Hippocampal formation (tissue), 2 donors: ENCODE measurements at regions not wholly inside any gene's neighbourhood (a gene's known extent, or its start where the extent isn't known, plus 50 kb on each side); places are given as distances from the start of the nearest gene placed in this dataset.
A peak's percentile ranks its signal among the peaks of the same experiment; 100 is the strongest.
"Not testable (repeated sequence)": the region's sequence is repeated elsewhere in the genome, so short reads cannot be mapped to it uniquely, and the experiment has no call there.

Experiments used
- DNase-seq, 2 donors: peaks; one replicate each; lab custom pipeline; 2025; lab: John Stamatoyannopoulos, UW

DNA sequence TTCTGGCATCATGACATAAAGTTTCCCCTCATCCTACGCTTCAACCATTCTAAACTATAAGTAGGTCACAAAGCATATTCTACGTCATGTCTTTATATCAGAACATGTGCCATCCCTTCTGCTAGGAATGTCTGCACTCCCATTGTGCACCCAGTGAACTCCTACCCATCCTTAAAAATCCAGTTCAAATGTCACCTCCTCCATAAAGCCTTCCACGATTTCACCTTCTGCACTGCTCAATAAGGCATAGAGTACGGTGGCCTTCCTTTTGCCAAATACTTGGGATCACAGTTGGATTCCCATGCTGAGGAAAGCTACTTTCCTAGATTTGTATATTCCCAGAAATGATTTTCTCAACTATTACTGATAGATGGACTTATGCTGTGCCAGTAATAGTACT is 186.3 kb upstream of the ZKSCAN2 start:
- no peak for DNase-seq

DNA sequence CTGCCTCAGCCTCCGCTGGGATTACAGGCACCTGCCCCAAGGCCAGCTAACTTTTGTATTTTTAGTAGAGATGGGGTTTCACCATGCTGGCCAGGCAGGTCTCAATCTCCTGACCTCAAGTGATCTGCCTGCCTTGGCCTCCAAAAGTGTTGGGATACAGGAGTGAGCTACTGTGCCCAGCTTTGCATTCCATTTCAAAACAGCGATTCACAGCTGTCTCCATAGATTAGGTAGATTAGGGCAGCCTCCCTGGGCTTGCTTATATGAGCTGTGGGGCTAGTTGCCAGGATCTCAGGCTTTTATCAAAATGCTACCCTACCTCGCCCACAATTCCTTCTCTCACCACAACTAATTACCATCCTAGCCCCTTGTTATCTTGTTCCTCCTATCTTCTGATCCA is 176.4 kb upstream of the ZKSCAN2 start:
- DNase-seq = no peak

DNA sequence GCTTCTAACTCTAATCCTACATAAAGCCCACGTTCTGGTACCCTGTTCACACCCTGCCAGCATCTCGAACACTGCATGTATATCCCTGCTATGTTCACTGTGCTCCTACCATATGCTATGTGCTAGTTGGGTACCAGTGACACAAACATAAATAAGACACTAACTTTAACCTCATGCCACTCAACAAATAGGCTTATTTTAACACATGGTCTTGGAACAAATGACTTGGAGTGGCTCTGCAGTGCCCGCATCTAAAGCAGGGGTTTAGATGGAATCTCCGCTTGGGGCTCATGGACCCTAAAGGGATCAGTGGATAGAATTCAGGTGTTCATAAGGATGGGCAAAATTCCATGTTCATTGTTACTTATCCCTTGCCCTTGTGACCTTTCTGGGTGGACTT is 175.7 kb upstream of the ZKSCAN2 start:
- no peak for DNase-seq

DNA sequence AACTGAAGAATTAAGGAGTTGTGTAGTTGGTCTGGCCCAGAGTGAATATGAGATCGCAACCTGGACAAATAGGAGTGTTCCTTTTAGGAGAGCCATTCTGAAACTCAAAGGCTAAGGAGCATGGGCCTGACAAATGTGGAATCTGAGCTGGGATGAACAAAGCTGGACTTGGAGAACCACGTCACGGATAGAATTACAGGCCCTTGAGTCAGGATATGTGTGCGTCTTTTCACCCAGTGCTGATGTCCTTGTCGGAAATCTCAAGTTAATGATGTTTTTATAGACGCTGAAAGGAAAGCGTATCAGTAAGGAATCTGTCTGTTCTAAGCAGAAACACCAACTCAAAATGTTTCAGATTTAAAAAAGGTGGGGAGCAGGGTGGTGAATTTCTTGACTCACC is 173.8 kb upstream of the ZKSCAN2 start:
- no peak for DNase-seq

DNA sequence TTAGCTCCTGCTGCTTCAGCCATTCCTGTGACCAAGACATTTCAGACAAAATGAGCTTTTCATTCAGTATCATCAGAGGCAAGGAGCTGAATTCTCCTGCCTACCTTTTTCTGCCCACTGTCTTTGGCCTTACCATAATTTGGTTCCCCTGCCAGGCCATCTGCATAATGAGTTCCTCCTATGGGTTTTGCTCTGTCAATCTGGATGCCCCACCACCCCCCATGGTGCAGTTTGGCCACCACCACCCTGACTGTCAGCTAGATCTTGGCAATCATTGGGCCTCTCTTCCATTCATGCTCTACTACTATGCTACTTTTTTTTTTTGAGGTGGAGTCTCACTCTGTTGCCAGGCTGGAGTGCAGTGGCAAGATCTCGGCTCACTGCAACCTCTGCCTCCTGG is 169.2 kb upstream of the ZKSCAN2 start:
- DNase-seq = no peak

DNA sequence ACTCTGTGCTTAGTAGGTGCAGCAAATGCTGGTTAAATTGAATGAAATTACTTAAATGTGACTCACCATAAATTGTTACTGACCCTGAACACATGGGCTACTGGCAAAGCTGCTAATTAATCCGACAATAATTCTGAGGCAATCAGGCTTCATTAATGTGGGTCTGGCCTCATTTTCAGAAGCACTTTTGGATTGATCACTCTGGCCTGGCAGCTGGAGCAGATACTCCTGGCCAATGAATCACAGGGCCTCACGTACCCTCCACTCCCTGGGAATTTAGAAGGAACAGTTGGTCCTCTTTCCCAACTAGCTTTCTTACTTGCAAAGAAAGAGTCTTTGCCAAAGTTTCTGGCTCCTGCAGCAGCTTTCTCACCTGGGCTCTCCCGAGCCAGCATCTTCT is 162.0 kb upstream of the ZKSCAN2 start:
- DNase-seq = peak in 1 of 2 donors; percentile 1

DNA sequence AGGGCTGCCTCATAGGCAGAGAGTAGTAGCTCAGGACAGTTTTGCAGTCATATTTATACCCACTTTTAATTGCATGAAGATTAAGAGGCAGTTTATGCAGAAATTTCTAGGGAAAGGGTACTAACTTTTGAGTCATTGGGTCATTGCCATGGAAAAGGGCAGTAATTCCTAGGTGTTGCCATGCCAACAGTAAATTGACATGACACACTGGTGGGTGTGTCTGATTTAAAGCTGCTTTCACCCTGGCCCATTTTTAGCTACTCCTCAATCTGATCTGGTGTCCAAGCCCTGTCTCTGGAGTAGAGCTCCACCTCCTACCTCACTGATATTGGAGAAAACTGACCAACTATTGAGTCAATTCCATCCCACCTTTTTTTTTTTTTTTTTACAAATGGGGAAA is 161.5 kb upstream of the ZKSCAN2 start:
- DNase-seq = no peak

DNA sequence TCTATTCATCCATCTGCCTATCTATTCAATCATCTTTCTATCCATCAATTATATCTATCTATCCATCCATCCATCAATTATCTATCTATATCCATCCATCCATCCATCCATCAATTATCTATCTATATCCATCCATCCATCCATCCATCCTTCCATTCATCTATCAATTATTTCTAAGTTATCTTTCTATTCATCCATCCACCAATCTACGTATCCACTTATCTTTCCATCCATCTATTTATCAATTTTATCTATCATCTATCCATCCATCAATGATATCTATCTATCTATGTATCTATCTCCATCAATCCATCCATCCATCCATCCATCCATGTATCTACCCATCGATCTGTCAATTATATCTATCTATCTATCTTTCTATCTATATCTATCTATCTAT is 158.4 kb upstream of the ZKSCAN2 start:
- DNase-seq = no peak

DNA sequence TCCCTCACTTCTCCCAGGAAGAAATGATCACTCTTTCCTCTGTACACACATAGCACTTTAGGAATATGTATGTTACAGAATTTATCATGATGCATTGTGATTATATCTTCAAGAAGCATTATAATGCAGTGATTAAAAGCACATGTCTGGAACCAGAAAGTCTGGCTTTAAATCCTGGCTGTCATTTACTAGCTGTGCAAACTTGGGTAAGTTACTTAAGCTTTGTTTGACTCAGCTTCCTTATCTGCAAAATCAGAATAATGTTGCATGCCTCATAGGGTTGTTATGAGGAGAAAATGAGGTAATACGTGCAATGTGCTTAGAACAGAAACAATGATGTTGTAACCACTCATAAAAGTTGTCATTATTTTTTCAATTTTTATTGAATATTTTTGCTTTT is 156.3 kb upstream of the ZKSCAN2 start:
- DNase-seq = no peak

DNA sequence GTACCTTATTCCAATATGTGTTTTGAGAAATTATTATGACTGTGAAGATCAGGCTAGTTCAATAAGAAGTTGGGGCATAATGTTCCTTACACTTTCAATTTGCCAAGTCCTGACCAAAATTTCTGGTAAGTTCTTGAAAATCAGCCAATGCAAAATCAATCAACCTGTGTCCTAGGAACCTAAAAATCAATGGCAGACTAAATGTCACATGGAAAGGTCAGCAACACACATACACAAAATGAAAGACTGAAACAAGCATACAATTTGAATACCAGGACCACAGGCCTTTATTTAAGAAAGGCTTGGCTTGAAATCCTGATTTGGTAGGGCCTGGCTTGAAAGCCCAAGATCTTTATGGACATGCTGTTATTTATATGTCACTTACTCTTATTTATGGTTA is 155.5 kb upstream of the ZKSCAN2 start:
- DNase-seq = no peak

DNA sequence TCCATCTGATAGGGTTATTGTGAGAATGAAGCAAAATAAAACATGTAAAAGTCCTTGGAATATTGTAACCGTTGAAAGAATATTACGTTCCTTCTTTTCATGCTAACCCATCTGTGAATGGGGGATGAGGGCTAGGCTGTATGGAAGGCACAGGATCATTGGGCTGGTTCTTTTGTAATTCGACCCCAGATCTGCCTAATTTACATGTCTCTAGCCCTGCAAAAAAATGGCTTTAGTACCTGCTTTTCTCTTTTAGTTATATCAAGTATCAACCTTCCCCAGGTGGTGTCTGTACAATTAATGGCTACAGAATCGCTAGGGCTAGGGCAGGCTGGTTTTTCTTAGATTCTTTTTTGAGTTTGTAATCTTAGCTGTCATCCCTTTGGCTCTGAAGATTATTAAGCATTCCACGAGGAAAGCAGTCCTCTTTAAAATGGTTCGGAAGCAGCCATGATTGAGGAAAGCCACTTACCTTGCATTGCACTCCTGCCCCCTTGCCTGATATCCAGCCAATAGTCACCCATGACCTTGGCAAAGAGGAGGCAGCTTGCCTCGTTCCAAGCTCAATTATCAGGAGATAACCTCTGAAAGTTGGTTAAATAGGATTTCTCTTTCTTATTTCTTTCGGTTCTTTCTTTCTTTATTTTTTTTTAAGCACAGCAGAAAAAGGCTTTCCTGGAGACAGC is 153.9 kb upstream of the ZKSCAN2 start:
- no peak for DNase-seq

DNA sequence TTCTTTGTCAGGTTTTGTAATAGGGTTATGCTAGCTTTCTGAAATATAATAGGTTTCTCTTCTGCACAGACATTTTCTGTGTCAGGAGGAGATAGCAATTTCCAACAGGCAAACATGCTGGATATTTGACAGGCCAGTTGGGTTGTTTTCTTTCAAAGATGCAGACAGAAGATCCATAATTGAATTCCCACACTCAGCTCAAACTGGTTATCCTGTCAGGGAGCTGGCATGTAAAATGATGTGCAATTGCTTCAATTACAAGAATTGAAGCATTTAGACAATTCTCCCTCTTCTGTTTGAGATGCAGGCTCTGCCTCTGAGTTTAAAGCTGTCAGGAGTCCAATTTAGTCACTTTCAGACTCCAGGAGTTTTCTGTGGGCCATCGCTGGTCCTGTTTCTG is 146.2 kb upstream of the ZKSCAN2 start:
- no peak for DNase-seq

DNA sequence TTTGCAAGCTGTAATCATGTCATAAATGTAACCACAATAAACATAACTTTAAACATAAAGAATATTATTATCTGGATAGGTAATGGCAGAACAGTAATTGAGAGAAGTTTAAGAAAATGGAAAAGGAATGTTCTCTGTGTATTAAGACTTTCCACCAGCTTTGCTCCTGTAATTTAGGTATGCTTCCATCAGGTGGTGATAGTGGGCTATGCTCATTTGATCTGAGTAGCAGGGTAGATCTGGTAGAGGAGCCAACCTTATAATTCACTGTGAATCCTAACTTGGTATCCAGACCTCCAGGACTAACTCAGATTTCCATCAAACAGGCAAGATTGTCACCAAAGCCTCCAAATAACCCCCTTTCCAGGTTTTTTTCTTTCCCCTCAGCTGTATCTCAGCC is 137.9 kb upstream of the ZKSCAN2 start:
- no peak for DNase-seq

DNA sequence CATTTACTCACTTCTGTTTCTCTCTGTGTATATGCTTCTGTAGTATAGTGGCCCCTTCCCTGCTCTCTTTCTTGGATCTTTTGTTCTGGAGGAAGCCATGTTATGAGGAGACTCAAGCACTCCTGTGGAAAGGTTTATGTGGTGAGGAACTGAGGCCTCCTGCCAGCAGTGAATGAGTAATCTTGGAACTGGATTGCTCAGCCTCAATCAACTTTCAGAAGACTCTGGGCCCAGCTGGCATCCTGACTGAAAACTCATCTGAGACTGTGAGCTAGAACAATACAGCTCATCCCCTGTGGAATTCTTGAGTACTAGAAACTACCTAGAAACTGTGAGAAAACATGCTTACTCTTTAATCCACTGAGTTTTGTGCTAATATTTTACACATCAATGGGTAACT is 133.1 kb upstream of the ZKSCAN2 start:
- no peak for DNase-seq

DNA sequence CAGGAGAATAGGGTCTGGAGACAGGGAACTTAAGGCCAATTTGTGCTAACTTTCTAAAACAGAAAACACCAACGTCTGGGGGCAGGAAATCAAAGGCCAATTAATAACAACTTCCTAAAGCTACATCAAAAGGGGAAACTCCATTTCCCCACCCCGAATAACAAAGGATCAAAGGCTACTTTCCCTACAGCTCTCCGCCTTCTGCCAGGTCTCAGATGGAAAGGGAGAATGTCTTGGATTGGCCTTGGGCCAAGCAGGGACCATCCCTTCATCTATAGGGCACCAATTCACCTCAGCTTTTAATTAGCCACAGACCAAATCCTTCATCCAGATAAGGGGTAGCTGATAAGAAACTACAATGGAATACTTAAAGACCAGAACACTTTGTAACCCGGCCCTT is 116.9 kb upstream of the ZKSCAN2 start:
- DNase-seq = no peak

DNA sequence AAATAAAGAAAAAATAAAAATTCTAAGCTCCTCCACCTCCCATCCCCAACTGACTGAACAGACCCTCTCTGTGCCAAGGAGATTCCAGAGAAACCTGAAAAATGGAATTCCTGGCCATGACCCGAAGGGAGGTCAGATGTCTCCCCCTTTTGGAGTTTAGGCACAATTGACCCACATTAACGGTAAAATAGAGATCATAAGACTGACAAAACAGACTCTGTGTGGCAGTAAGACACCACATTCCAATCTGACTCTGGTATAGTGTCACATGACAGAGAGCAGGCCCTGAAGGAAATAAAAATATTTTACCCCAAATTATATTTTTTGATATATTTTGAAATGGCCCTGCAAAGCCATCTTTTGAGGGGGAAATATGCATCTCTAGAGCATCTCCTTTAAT is 115.1 kb upstream of the ZKSCAN2 start:
- DNase-seq = no peak

DNA sequence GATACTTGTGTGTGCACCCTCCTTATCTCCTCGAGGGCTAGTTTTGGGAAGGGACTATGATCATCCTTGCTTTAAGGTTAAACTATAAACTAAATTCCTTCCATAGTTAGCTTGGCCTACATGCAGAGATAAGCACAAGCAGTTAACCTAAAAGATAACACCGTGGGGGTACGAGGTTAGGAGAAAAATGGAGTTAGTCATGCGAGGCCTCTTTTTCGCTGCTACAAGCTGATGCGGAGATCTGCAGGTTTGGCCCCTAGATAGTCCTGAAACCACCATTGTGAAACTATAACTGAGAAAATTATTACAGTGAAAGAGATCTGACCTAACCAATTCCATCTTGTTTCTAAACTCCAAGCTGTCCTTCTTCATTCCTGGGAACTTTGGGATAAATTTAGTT is 113.7 kb upstream of the ZKSCAN2 start:
- DNase-seq = no peak

DNA sequence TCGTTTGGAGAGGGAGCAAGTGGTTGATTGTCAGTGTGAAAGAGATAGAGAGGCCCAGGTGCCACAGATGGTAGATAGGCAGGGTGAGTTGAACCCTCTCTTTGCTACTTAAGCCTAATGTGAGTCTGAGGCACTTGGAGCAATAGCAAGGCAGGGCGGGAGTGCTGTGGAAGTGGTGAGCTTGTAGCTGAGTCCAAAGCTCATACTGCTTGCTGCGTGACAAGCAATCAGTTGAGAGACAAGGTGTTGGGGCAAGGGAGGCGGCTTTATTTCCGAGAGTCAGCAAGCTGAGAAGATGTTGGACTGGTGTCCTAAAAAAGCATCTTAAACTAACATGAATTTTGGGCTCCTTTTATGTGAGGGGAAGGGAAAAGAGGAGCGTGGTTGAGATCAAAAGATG is 112.9 kb upstream of the ZKSCAN2 start:
- DNase-seq = no peak

DNA sequence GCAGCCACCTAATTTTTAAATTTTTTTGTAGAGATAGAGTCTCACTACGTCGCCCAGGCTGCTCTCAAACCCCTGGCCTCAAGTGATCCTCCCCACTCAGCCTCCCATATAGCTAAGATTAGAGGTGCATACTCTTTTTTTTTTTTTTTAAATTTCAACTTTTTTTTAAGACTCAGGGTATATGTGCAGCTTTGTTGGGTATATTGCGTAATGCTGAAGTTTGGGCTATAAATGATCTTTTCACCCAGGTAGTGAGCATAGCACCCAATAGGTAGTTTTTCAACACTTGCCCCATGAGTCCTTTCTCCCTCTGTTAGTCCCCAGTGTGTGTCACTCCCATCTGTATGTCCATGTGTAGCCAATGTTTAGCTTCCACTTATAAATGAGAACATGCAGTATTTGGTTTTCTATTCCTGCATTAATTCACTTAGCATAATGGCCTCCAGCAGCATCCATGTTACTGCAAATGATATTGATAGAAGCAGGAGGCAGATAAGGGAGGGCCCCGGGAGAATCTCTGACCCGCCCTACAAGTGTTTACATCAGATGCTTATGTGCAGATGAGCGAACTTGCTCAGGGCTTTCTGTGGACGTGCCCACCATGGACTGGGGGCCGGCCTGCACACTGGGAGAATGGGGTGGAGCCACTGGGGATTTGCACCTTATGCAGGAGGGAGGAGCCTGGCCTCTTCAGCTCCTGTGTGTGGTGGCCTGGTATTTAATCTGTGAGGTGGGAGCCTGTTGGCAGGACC is 110.3 kb upstream of the ZKSCAN2 start:
- DNase-seq = no peak

DNA sequence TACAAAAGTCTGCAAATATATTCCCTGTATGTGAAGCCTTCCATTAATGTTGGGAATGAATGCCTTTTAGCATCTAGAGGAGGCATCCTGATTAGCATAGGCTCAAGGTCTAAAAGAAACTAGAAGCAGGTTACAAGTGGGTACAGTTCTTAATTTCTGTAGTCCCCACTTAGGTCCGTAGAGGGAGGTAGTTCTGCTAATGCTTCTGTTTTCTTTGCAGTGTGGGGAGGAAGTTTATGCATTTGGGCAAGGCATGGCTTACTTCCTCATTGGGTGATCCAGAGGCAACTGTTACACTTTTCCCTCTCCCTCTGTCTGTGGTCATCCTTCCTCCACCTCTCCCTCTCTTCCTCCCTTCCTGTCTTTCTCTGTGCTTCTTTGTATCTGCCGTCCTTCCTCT is 108.4 kb upstream of the ZKSCAN2 start:
- no peak for DNase-seq

DNA sequence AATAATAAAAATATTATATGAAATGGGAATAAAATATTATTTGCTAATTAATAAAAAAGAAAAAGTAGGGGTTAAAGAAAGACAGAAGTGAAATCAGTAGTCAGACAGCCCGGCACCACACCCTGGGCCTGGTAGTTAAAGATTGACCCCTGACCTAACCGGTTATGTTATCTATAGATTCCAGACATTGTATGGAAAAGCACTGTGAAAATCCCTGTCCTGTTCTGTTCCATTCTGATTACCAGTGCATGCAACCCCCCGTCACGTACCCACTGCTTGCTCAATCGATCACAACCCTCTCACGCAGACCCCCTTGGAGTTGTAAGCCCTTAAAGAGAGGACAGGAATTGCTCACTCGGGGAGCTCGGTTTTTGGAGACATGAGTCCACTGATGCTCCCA is 101.9 kb upstream of the ZKSCAN2 start:
- DNase-seq = not testable (repeated sequence)

DNA sequence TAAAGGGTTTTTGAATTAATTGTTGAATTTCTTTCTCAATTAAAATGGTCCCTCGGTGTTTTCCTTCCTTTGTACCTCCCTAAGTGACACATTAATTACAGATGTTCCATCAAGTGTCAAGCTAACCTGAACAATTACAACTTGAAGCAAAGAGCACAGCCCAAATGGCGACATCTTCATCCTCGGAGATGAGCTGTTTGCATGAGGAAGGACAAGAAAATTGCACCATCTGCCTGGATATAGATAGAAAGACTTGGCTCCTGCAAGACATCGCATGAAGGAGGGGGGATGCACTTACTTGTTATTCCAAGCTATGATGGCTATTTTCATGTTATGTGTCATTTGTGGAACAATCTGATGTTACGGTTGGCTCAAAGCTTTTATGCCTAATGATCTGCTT is 86.4 kb upstream of the ZKSCAN2 start:
- no peak for DNase-seq

DNA sequence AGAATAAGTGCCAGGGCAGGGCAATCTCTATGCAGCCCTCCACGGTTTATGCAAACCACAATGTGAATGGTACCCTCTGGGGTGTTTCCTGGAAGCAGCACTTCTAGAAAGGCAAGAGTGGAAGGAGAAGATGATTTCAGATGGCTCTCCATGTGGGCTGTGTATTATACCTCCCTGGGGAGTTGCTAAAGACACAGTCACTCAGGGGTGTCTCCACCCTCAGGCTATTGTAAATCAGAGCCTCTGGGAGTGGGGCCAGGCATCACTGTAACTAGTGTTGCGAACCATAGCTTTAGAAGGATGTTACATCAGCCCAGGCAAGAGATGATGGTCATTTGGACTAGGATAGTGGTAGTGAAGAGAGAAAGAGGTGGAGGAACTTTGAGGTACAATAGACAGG is 83.3 kb upstream of the ZKSCAN2 start:
- DNase-seq = no peak

DNA sequence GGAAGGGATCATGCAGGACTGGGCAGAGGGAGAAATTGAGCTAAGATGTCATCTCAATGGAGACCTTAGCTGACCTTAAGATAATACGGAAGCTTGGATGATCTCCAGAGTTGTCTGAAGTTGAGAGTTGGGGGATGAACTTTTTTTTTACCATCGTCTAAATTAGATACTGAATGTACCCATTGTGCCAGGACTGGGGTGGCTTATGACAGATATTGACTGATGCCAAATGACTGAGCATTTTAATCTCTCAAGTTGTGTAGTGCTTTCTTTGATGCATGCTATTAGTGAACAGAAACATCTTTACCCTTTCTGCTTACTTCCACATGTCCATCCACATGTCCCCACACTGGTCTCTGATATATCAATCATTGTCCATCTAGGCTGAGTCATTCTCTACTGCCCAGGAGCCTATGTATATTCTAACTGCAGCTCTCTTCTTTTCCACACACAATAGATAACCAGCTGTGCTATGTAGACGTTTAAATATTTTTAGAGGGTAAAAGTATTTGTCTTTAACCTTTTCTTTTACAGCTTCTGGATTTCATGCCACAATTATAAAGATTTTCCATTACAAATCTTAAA is 60.2 kb upstream of the ZKSCAN2 start:
- no peak for DNase-seq
